HG02763 (cell line): ENCODE measurements at regions not wholly inside any gene's neighbourhood (a gene's known extent, or its start where the extent isn't known, plus 50 kb on each side); places are given as distances from the start of the nearest gene placed in this dataset.
"Not testable (repeated sequence)": the region's sequence is repeated elsewhere in the genome, so short reads cannot be mapped to it uniquely, and the experiment has no call there.

Experiments used
- ATAC-seq: cut with Tn5 transposase; IDR thresholded peaks from one replicate; pipeline ENCODE4 v1.9.1; 2021; ENCODE audit warnings: mild to moderate bottlenecking, moderate library complexity; ENCODE audit not compliant: unreplicated experiment

GRCh38 chr13:71218960-71219359, 648.0 kb downstream of the DACH1 start:
- no peak for ATAC-seq

GRCh38 chr13:71217827-71218226, 649.2 kb downstream of the DACH1 start:
- ATAC-seq = no peak

- no peak for ATAC-seq
These were observed 652.2 kb downstream of the DACH1 start for GRCh38 chr13:71214821-71215220.

- no peak for ATAC-seq
These were observed 652.6 kb downstream of the DACH1 start for GRCh38 chr13:71214357-71214756.

GRCh38 chr13:71213252-71213821, 653.7 kb downstream of the DACH1 start:
- no peak for ATAC-seq

- no peak for ATAC-seq
These were observed 656.1 kb downstream of the DACH1 start for GRCh38 chr13:71210861-71211260.

GRCh38 chr13:71209217-71209616, 657.8 kb downstream of the DACH1 start:
- no peak for ATAC-seq

- ATAC-seq = not testable (repeated sequence)
These were observed 682.4 kb downstream of the DACH1 start for GRCh38 chr13:71184583-71184982.

- not testable (repeated sequence) for ATAC-seq
These were observed 683.7 kb downstream of the DACH1 start for GRCh38 chr13:71183352-71183751.

- ATAC-seq = no peak
These were observed 695.3 kb downstream of the DACH1 start for GRCh38 chr13:71171740-71172139.

GRCh38 chr13:71169180-71169579, 697.8 kb downstream of the DACH1 start:
- ATAC-seq = no peak

- no peak for ATAC-seq
These were observed 710.5 kb downstream of the DACH1 start for GRCh38 chr13:71156550-71156949.

- no peak for ATAC-seq
These were observed 717.3 kb downstream of the DACH1 start for GRCh38 chr13:71149498-71150363.

- no peak for ATAC-seq
These were observed 718.0 kb downstream of the DACH1 start for GRCh38 chr13:71149046-71149445.

GRCh38 chr13:71148396-71148795, 718.6 kb downstream of the DACH1 start:
- ATAC-seq = no peak

- no peak for ATAC-seq
These were observed 722.1 kb downstream of the DACH1 start for GRCh38 chr13:71144883-71145282.

GRCh38 chr13:71137101-71137500, 729.9 kb downstream of the DACH1 start:
- ATAC-seq = no peak

GRCh38 chr13:71124230-71124629, 742.8 kb downstream of the DACH1 start:
- ATAC-seq = no peak

GRCh38 chr13:71118779-71119364, 748.1 kb downstream of the DACH1 start:
- no peak for ATAC-seq

GRCh38 chr13:71117920-71118319, 749.1 kb downstream of the DACH1 start:
- ATAC-seq = no peak

GRCh38 chr13:71115301-71115700, 751.7 kb downstream of the DACH1 start:
- ATAC-seq = no peak

- no peak for ATAC-seq
These were observed 770.6 kb downstream of the DACH1 start for GRCh38 chr13:71096421-71096820.
